Body of pancreas (tissue), 4 donors: ENCODE measurements at regions not wholly inside any gene's neighbourhood (a gene's known extent, or its start where the extent isn't known, plus 50 kb on each side); places are given as distances from the start of the nearest gene placed in this dataset.

Source experiments
- CTCF ChIP-seq, 7 experiments: fragments of 450-650 bp in 4 of 7; fragments of 200-600 bp in 3 of 7; sonication (generic) in 3 of 7; IDR thresholded peaks; one replicate each; pipeline ENCODE4 v1.5.1; 2016 to 2019; ENCODE audit warnings: antibody characterized with exemption in 7 of 7
- POLR2A ChIP-seq, 3 donors: fragments of 450-650 bp; IDR thresholded peaks; one replicate each; pipeline ENCODE4 v1.6.1; 2016; ENCODE audit warnings: antibody characterized with exemption in 3 of 3, mild to moderate bottlenecking in 2 of 3

- TF ChIP-seq CTCF (IDR thresholded peaks at IDR 0.05), result no peak
- TF ChIP-seq POLR2A (IDR thresholded peaks at IDR 0.05), result no peak
These were observed 51.4 kb upstream of the CHMP2B start for GRCh38 chr3:87175732-87176131.
